ENCODE measurements at regions not wholly inside any gene's neighbourhood (a gene's known extent, or its start where the extent isn't known, plus 50 kb on each side); places are given as distances from the start of the nearest gene placed in this dataset.

- TF ChIP-seq JUNB (IDR thresholded peaks at IDR 0.05) (no peak), CTCF (IDR thresholded peaks at IDR 0.05 in 2 of 3, conservative IDR thresholded peaks at IDR 0.05 in 1 of 3; ENCODE audit: control insufficient read depth in 2 of 3, extremely low read depth in 1 of 3, insufficient read depth in 1 of 3, low read depth in 3 of 3, low read length in 3 of 3) (no peak), NR2C1 (IDR thresholded peaks at IDR 0.05) (no peak), NFYA (IDR thresholded peaks at IDR 0.05; ENCODE audit: borderline replicate concordance, low read depth, low read length) (no peak), ESRRA (IDR thresholded peaks at IDR 0.05; ENCODE audit: low read length) (no peak), REST (IDR thresholded peaks at IDR 0.05; ENCODE audit: low read depth, low read length) (no peak), CHD4 (IDR thresholded peaks at IDR 0.05) (no peak), TBL1XR1 (IDR thresholded peaks at IDR 0.05; ENCODE audit: low read depth, low read length) (no peak), PBX3 (IDR thresholded peaks at IDR 0.05; ENCODE audit: insufficient replicate concordance, low read depth, low read length) (no peak), ZNF274 (IDR thresholded peaks at IDR 0.05; ENCODE audit: insufficient read depth, insufficient read length) (no peak), ETV6 (conservative IDR thresholded peaks at IDR 0.05 in 1 of 2, IDR thresholded peaks at IDR 0.05 in 1 of 2; ENCODE audit: borderline replicate concordance in 1 of 2, low read depth in 1 of 2) (no peak)
Measured at GRCh38 chr4:136124251-136124745, 1408.0 kb downstream of the PCDH18 start.
